Dermis microvascular lymphatic vessel endothelial cell (primary cell): ENCODE measurements at regions not wholly inside any gene's neighbourhood (a gene's known extent, or its start where the extent isn't known, plus 50 kb on each side); places are given as distances from the start of the nearest gene placed in this dataset.
A peak's percentile ranks its signal among the peaks of the same experiment; 100 is the strongest.
"Not testable (repeated sequence)": the region's sequence is repeated elsewhere in the genome, so short reads cannot be mapped to it uniquely, and the experiment has no call there.

Experiments used
- DNase-seq, 2 donors: peaks; one replicate each; pipeline versions ENCODE4 v3.0.0 to v3.0.0-alpha.2; 2010; ENCODE audit warnings: low read depth in 2 of 2

DNA sequence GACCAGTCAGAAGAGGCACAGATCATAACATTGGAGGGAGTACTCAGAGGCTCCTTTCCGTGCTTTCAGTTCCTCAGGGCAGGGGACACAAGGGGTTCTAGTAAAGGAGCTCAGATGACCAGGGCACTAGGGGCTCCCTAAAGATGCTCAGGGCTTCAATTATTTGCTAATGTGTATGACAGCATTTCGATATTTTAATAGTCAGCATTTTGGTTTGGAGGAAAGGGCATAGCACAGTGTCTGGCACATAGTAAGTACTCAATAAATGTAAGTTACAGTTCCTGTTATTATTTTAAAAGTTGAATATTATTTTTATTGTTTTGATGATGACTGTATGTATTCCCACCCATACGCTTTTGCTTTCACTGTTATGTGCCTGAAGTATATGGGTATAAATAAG lies 260.0 kb downstream of the REEP3 start:
- DNase-seq: no peak

GRCh38 chr10:63783882-63784281 lies 262.7 kb downstream of the REEP3 start:
- DNase-seq: no peak

DNA sequence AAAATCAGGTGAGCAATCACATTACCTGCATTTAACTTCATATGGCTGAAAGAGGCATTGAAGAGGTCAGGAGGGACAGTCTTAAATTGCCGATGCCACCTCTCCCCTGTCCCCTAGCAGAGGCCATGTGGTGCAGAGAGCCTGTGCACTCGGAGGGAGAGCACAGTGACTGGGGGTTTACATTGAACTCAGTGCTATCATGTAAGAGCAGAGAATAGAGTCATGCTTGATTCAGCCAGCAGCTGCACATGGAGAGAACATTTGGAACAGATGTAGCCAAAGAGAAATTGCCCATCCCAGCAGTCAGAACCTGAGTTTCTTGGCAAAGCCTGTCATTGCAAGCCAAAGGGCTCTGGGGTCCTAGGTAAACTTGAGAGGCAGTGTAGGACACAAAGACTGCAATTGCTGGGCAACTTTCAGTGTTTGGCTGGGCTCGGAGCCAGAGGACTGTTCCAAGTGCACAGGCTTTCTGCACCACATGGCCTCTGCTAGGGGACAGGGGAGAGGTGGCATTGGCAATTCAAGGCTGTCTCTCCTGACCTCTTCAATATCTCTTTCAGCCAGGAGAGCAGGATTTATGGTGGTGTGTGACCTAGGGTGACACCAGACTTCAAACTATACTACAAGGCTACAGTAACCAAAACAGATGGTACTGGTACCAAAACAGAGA lies 267.1 kb downstream of the REEP3 start:
- no peak for DNase-seq

DNA sequence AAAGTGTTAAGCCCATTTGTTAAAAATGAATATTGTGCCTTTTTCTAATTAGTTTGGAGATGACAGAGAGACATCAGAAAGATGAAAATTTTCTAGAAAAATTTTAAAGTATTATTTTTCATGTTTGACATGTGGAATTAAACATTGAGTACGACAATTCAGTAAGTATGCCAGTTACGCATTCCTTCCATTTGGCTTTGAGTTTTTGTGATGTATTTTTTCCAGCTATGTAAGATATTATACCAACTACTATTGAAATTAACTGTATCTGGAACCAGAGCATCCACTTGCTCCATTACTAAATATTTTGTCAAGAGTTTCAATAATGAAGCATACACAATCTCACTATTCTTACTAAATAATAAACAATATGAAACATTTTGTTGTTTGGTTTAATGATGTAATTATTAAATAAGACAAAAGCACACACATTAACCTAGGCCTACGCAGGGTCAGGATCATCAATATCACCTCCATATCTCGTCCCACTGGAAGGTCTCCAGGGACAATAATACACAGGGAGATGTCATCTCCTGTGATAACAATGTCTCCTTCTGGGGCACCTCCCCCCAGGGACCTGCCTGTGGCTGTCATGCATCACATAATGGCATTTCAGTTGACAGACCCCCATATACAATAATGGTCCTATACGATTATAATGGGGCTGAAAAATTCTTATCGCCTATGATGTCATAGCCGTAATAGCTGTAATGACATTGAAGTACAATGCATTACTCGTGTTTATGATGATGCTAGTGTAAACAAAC lies 274.1 kb downstream of the REEP3 start:
- no peak for DNase-seq

DNA sequence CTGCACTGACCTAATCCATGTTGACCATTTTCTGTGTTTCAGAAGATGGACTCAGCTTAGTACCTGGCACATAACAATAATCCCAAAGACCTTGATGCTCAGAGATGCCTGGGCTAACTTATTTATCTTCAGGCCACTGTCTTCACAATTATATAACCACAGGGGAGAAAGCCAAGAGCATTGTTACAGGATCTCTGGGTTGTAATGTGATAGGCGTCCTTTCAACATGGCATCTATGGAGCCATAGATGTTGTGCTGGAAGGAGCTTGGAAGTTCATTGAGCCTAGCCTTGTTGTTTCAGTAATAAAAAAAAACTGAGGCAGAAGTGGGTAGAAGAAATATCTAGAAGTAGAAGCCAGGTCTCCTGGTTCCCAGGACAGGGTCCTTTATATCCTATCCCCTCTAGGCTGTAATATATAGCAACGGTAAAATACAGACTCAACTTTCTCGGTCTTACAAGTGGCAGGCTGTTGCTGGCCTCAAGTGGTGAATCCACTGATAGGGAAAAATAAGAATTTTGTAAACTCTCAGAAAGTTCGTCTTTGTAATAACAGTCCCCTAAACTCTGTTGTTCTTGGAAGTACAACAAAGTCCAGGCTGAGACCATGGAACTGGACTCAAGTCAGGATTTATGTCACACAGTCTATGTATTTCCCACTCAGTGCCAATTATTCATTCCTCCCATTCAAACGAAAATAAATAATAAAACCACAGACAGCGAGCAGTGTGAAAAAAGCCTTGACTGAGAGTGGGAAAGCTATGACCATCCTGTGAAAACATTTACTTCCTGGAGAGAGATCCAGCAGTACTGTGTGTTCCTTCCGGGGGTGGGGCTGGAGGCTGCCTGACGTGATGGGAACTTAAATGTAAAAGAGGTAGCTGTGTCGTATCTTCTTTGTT lies 277.6 kb downstream of the REEP3 start:
- DNase-seq: peak; percentile 98

DNA sequence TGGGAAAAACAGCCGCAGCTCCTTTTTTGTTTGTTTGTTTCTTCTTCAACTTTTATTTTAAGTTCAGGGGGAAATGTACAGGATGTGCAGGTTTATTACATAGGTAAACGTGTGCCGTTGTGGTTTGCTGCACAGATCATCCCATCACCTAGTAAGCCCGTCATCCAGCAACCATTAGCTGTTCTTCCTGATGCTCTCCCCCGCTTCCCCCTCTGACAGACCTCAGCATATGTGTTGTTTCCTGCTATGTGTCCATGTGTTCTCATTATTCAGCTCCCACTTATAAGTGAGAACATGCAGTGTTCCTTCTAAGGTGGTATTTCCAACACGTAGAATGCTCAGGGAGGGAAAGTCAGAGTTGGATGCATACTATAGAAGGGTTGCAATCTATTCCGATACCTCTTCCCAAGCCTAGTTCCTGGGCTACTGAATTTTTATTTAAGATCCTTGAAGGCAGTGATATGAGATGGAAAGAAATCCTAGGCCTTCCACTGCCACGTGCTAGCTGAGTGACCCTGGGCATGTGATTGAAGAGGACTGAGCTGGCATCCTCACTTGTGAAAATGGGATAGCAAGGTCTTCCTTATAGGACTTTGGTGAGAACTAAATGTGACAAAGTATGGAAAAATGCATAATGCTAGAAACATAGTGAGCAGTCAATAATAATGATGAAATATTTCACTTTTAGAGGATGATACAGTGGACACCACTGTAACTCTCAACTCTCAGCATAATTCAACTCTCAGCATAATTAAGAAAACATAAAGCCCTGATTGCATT lies 278.5 kb downstream of the REEP3 start:
- DNase-seq: peak; percentile 84 to 93

GRCh38 chr10:63801166-63801565 lies 280.0 kb downstream of the REEP3 start:
- DNase-seq: no peak

DNA sequence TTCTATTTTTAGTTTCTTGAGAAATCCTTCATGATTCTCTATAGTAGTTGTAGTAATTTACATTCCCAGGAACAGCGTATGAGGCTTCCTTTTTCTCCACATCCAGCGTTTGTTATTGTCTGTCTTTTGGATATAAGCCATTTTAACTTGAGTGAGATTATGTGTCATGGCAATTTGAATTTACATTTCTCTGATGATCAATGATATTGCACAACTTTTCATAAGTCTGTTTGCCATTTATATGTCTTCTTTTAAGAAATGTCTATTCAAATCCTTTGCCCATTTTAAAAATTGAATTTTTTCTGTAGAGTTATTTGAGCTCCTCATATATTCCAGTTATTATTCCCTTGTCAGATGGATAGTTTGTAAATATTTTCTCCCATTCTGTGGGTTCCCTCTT lies 285.1 kb downstream of the REEP3 start:
- DNase-seq: no peak

DNA sequence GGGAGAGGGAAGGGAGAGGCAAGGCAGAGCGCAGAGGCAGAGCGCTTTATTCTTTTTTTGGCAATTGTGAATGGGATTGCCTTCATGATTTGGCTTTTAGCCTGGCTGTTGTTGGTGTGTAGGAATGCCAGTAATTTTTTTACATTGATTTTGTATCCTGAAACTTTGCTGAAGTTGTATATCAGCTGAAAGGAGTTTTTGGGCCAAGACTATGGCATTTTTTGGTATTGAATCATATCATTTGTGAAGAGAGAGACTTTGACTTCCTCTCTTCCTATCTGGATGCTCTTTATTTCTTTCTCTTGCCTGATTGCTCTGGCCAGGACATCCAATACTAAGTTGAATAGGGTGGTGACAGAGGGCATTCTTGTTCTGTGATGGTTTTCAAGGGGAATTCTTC lies 291.3 kb downstream of the REEP3 start:
- DNase-seq: peak; percentile 4 to 33

GRCh38 chr10:63819753-63820329 lies 298.6 kb downstream of the REEP3 start:
- DNase-seq: peak; percentile 69 to 81

DNA sequence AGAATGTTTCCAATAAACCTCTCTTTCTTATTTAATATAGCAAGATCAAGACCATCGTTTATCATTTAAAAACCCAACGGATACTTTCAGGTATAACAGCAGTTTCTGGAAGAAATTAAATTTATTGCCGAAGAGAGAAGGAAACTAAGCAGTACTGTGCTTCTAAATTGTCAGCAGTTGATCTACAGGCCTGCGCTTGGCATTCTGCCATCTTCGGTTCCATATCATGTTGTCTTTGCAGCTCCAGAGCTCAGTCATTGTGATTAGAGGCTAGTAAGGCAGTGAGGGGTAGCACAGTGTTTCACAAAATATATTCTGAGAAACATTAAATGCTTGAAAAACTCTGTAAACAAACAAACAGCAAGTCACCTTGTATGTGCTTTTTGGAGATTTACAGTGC lies 301.3 kb downstream of the REEP3 start:
- no peak for DNase-seq

- DNase-seq: no peak
Measured at GRCh38 chr10:63825111-63825510, 303.9 kb downstream of the REEP3 start.

DNA sequence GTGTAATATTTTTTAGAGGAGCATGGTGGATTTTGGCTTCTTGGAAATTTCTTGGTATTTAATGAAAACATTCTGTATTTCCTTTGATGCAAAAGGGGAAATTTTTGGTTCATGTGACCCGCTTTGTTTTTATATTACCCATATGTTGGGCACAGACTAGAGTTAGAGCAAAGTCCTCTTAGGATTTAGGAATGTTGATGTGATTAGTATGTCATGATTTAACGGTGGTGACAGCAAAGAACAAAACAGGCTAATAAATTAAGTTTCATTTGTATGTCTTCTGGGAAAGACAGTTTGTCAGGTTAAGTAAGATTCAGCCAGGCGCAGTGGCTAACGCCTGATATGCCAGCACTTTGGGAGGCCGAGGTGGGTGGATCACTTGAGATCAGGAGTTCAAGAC lies 304.6 kb downstream of the REEP3 start:
- no peak for DNase-seq

- DNase-seq: not testable (repeated sequence)
Measured at GRCh38 chr10:63827018-63827417, 305.8 kb downstream of the REEP3 start.

DNA sequence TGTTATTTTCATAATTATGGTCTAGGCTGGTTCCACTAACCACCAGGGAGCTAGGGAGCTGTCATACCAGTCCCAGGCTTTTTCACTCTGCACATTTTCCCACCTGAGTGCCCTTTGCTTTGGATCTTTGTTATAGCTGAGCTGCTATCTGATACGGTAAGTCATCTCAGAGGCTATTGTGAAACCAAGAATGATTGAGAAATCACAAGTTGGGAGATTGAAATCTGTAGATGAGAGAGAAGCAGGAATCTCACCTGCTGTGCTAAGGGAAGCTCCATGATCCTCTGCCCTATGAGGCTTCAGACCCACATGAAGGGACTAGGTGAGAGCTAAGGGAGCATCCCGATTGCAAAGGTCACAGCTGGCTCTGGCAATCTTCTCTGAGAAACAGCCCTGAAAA lies 307.8 kb downstream of the REEP3 start:
- DNase-seq: no peak

GRCh38 chr10:63829573-63830149 lies 308.5 kb downstream of the REEP3 start:
- DNase-seq: no peak

DNA sequence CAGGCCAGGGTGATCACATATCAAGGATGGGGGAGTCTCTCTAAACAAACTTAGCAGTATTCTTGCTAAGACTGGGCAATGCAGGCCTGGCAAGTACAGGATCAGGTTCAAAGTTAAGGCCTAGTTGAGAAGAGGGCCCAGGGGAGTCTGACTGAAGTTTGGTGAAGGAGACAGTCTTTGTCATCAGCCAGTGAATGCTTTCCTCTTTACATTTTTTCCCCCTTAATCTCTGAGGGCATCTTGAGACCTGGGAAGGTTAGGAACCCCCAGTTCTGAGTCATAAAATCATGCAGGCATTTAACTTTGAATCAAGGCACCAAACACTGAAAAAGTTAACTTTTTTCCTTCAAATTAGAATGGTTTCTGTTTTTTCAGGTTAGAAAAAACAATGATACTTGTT lies 311.5 kb downstream of the REEP3 start:
- no peak for DNase-seq

GRCh38 chr10:63833411-63834060 lies 312.3 kb downstream of the REEP3 start:
- DNase-seq: no peak

GRCh38 chr10:63836666-63837442 lies 315.7 kb downstream of the REEP3 start:
- no peak for DNase-seq
